HG02970 (cell line): ENCODE measurements at regions not wholly inside any gene's neighbourhood (a gene's known extent, or its start where the extent isn't known, plus 50 kb on each side); places are given as distances from the start of the nearest gene placed in this dataset.
"Not testable (repeated sequence)": the region's sequence is repeated elsewhere in the genome, so short reads cannot be mapped to it uniquely, and the experiment has no call there.

Source experiments
- ATAC-seq: cut with Tn5 transposase; IDR thresholded peaks from one replicate; pipeline ENCODE4 v1.9.1; 2021; ENCODE audit warnings: mild to moderate bottlenecking, moderate library complexity, moderate number of reproducible peaks; ENCODE audit not compliant: unreplicated experiment, low FRiP score

- ATAC-seq = no peak
These were observed 1305.1 kb upstream of the GJE1 start for GRCh38 chr6:140827593-140827992.

- ATAC-seq = no peak
These were observed 1307.0 kb upstream of the GJE1 start for GRCh38 chr6:140825731-140826130.

- no peak for ATAC-seq
These were observed 1308.1 kb upstream of the GJE1 start for GRCh38 chr6:140824595-140824994.

DNA sequence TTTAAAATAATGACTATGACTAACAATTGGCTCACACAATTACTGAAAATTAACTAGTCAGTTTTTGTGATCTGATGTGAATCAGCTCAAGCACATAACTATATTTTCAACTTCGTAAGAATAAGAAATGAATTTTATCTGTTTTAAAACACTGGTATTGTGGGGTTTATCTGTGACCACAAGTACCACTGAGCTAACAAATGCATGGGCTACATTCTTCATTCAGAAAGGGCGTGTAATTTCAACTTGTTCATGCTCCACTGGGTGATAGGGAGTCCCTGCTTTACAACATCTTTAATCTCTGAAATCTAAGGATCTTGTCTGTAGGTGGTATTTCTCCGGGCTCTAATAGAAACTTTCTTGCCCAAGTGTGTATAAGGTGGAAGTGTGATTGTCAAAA is 1311.5 kb upstream of the GJE1 start:
- no peak for ATAC-seq

DNA sequence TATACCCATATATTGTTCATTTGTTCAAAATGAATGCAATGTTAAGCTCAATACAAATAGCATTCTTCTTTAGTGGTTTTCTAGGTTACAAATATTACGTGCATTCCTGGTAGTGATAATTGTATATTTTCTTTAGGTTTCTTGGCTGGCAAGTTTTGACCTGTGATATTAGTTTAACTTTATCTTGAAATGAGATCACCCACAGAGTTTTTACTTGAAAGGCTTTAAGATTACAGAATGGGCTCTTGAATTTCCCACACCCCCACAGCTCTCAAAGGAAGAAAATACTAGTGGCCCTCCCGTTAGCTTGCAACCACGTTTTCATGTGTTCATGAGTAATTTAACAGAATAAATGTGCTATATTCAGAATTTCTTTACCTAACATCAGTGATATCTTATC is 1315.5 kb upstream of the GJE1 start:
- ATAC-seq = no peak

- ATAC-seq = no peak
These were observed 1316.0 kb upstream of the GJE1 start for GRCh38 chr6:140816681-140817080.

GRCh38 chr6:140812636-140813035 is 1320.1 kb upstream of the GJE1 start:
- ATAC-seq = no peak

DNA sequence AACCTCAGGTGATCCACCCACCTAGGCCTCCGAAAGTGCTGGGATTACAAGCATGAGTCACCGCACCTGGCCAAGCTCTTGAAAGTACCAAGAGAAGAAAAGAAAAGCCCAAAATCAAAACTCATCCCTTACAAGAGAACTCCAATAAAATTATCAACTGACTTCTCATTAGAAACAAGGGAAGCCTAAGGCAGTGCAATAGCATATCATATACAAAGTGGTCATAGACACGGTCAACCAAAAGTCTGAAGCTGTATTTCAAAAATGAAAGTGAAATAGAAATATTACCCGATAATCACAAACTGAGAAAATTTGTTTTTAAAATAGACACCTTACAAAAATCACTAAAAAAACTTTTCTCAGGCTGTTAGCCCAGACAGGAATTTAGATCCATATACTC is 1321.1 kb upstream of the GJE1 start:
- no peak for ATAC-seq

- ATAC-seq = peak; percentile 65
These were observed 1323.0 kb upstream of the GJE1 start for GRCh38 chr6:140809694-140810101.

GRCh38 chr6:140806431-140806830 is 1326.3 kb upstream of the GJE1 start:
- no peak for ATAC-seq

DNA sequence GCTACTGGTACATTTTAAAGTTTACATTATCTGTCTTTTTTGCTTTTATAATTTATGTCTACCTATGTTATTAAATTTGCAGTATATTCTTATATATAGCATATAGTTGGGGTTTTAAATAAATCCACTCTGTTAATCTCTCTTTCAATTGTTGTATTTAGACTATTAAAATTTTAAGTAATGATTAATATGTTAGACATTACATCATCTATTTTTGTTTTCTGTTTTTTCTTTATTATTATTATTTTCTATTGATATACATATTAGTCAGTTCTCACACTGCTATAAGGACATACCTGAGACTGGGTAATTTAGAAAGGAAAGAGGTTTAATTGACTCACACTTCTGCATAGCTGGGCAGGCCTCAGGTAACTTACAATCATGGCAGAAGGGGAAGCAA is 1338.2 kb upstream of the GJE1 start:
- no peak for ATAC-seq

DNA sequence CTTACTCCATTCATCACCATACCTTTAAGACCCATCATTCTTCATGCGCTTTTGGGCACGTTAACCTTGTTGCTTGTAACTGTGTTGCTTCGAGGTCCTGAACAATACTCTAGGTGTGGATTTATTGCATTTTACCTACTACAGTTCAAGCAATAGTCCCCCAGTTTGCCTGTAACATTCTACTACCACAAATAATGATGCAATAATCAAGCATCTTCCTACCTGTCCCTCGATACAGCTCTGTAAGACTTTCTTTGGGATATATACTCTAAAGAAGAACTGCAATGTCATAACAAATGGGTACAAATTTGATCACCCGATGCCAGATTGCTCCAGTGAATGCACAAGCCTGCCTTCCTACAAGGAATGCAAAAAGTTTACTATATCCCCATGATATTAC is 1342.6 kb upstream of the GJE1 start:
- ATAC-seq = no peak

DNA sequence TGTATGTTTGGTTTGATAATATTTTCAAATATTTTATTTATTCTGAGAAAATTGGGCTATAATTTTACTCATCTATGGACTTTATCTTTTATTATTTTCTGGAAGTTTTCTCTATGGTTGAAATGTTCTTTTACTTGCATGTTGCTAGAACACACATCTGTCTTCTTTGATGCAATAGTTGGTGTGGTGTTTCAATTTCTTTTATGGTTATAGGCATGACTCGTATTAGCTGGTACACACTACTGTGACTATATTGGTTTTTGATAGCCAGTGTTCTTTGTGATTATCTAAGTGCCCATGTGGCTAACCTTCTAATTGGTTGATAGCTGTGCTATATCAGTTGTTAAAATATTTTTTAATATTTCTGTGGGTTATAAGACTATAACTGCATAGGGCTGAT is 1343.3 kb upstream of the GJE1 start:
- no peak for ATAC-seq

DNA sequence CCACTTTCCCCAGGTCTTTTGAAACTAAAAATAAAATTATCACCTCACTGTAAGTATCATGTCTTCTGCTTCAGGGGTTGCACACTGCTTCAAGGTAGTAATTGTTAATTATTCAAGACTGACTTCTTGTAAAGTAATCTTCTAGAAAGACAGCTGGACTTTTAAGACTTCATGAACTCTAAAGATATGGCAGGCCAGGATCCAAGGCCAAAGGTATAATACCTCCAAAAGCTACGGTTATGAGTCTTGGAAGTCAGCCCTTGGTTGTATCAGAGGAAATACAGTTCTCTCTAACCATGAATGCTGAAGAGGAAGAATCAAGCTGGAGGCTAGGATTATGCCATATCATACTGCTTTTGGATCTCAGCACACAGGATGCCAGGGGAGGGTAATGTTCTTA is 1346.8 kb upstream of the GJE1 start:
- no peak for ATAC-seq

GRCh38 chr6:140784573-140784972 is 1348.2 kb upstream of the GJE1 start:
- no peak for ATAC-seq

DNA sequence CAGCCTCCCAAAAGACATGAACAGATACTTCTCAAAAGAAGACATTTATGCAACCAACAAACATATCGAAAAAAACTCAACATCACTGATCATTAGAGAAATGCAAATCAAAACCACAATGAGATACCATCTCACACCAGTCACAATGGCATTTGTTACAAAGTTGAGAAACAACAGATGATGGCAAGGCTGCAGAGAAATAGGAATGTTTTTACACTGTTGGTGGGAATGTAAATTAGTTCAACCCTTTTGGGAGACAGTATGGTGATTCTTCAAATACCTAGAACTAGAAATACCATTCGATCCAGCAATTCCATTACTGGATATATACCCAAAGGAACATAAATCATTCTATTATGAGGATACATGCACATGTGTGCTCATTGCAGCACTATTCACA is 1349.2 kb upstream of the GJE1 start:
- ATAC-seq = not testable (repeated sequence)

GRCh38 chr6:140782941-140783340 is 1349.8 kb upstream of the GJE1 start:
- ATAC-seq = no peak

- ATAC-seq = no peak
These were observed 1352.6 kb upstream of the GJE1 start for GRCh38 chr6:140779991-140780596.

- no peak for ATAC-seq
These were observed 1353.4 kb upstream of the GJE1 start for GRCh38 chr6:140779341-140779740.

- no peak for ATAC-seq
These were observed 1354.9 kb upstream of the GJE1 start for GRCh38 chr6:140777780-140778179.

DNA sequence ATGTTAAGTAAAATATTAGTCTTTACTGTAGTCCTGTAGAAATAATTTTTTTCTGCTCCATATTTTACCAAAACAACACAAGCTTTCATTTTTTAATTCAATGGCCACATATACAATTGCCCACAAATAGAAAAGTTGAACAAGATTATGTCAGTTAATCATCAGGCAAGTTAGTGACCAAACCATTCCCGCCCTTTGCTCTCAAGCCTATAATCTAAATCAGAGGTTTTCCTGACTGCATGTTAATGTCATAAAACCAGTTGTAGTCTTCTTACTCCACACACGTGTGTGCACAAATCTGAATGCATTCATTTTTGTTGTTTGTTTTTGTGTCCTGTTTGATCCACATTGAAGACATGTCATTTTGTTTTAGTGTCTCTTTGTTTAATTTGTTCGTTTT is 1357.7 kb upstream of the GJE1 start:
- no peak for ATAC-seq

DNA sequence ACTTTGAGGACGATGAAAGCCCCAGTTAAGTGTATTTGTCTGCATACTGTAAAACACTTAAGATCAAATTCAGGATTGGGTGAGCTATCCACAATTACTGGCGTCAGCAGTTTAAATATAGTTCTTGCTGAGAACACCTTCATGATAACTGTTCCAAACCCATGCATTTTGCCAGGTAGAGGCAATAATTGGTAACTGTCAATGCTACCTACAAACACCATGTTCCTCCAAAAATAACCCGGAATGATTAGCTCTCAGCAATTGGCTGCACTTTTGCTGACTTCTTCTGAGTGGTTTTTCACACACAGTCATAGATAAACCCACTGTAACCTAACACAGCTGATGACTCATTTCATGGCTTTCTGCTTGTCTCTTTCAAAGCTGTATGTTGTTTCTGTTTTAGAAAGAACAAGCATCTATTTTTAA is 1358.6 kb upstream of the GJE1 start:
- peak; percentile 82 for ATAC-seq

DNA sequence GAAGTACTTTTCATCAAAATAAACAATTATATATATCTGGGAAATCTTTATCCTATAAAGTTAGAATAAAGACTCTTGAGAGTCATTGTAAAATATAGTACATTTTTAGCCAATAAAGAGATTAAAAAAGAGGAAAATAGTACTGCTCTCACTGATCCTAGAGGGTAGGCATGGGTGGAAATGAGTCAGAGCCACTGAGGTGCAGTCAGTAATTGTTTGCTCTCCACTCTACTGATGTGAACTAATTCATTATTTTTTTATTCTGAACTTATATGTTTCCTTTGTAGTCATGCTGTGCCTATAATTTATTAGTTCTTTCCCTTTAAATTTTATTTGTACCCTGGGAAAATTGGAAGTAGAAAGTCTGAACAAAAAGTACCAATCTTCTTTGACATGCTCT is 1359.4 kb upstream of the GJE1 start:
- no peak for ATAC-seq
